ENCODE measurements at regions not wholly inside any gene's neighbourhood (a gene's known extent, or its start where the extent isn't known, plus 50 kb on each side); places are given as distances from the start of the nearest gene placed in this dataset.
A peak's percentile ranks its signal among the peaks of the same experiment; 100 is the strongest.

DNA sequence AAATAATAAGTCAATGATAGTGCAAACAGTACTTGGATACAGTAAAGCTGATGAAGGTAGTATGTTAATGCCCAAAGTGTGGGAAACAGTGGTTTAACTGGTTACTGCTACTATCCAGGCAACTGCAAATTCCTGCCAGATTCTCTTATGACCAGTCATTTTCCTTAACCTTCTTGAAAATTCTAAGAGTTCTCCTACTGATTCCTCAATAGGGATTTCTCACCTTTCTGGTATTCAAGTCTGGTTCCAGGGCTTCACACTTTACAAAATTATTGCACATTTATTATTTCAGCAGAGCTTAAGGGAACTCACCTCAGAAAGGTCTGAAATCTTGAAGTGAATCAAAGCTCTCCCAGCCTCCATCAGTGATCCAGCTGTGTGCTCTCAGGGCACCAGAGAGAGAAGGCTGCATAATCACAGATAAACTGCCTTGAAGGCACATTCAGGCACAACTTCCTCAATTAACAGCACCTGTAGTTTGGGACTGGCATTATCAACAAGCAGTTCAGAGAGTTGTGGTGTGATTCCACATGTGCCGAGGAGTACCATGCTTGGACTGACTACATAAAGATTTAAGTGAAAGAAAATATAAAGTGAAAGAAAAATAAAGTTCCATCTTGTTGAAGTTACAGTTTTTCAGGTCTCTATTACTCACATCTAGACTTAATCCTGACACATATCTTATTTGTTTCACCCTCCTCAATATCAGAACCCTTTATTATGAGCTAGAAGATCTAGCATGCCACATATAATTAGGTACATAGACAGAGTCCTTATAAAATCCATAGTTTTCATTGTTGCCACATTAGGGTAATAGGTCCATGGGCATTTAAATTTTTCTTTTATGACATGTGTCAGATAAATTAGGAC is 59.5 kb upstream of the TIPARP start:
- dilution Hi-C loops (cut with MboI; ENCODE audit: extremely low pct_ligation_motif_present, low sequenced_read_pairs): no loop called here
- Histone ChIP-seq H3K27ac (ENCODE audit: control insufficient read depth, insufficient read depth, low read length) (peak overlapping the region; percentile 10), H3K4me2 (ENCODE audit: control insufficient read depth, extremely low read depth, insufficient read depth, low read depth, low read length) (peak overlapping the region; percentile 36), H2AFZ (ENCODE audit: control insufficient read depth, low read length) (peak overlapping the region; percentile 14), H3K4me1 (ENCODE audit: control insufficient read depth, extremely low read depth, insufficient read depth, low read length) (peaks cover 42% of the 10 kb centered on the region), H3K9me3 (ENCODE audit: control insufficient read depth, low read depth, low read length) (no peaks in the 10 kb centered on the region), H3K36me3 (ENCODE audit: control insufficient read depth in 2 of 2, extremely low read depth in 1 of 2, insufficient read depth in 2 of 2, low read length in 2 of 2) (no peaks in the 10 kb centered on the region), H3K9ac (ENCODE audit: control insufficient read depth, extremely low read depth, insufficient read depth, low read length) (no peak overlapping the region), H3K9me1 (ENCODE audit: control insufficient read depth, extremely low read depth, insufficient read depth, low read length) (no peaks in the 10 kb centered on the region), H3K79me2 (ENCODE audit: control insufficient read depth, insufficient read depth, low read length) (no peaks in the 10 kb centered on the region), H3K27me3 (ENCODE audit: control insufficient read depth, extremely low read depth, insufficient read depth, low read length) (no peaks in the 10 kb centered on the region), H3K4me3 (ENCODE audit: control insufficient read depth in 2 of 3, extremely low read depth in 1 of 3, insufficient read depth in 2 of 3, low read depth in 1 of 3, low read length in 3 of 3) (no peak overlapping the region), H4K20me1 (ENCODE audit: control insufficient read depth, extremely low read depth, insufficient read depth, low read length) (no peaks in the 10 kb centered on the region)
- DNase-seq (ENCODE audit: low read depth, low spot score) (no peak), FAIRE-seq (peak; percentile 71)
- TF ChIP-seq, protein P1, sequence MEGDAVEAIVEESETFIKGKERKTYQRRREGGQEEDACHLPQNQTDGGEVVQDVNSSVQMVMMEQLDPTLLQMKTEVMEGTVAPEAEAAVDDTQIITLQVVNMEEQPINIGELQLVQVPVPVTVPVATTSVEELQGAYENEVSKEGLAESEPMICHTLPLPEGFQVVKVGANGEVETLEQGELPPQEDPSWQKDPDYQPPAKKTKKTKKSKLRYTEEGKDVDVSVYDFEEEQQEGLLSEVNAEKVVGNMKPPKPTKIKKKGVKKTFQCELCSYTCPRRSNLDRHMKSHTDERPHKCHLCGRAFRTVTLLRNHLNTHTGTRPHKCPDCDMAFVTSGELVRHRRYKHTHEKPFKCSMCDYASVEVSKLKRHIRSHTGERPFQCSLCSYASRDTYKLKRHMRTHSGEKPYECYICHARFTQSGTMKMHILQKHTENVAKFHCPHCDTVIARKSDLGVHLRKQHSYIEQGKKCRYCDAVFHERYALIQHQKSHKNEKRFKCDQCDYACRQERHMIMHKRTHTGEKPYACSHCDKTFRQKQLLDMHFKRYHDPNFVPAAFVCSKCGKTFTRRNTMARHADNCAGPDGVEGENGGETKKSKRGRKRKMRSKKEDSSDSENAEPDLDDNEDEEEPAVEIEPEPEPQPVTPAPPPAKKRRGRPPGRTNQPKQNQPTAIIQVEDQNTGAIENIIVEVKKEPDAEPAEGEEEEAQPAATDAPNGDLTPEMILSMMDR (optimal IDR thresholded peaks at IDR 0.05 in 1 of 3, IDR thresholded peaks at IDR 0.05 in 1 of 3, conservative IDR thresholded peaks at IDR 0.05 in 1 of 3; ENCODE audit: extremely low read depth in 1 of 3, insufficient read depth in 2 of 3, low read length in 3 of 3): no peak
- TF ChIP-seq EZH2 (IDR thresholded peaks at IDR 0.05; ENCODE audit: low read length): no peak

DNA sequence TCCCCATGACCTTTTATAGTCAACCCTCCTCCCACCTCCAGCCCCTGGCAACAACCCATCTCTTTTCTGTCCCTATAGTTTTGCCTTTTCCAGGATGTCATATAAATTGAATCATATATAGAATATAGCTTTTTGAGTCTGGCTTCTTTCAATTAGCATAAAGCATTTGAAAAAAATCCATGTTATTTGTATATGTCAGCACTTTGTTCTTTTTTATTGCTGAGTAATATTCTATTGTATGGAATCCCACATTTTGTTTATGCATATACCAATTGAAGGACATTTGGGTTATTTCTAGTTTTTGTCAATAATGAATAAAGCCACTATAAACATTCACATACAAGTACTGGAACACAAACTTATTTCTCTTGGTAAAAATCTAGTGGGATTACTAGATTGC is 58.0 kb upstream of the SSR3 start:
- no peak overlapping the region for H3K9ac ChIP-seq (ENCODE audit: control insufficient read depth, extremely low read depth, insufficient read depth, low read length)
- H2AFZ ChIP-seq (ENCODE audit: control insufficient read depth, low read length): no peak overlapping the region
- H3K27ac ChIP-seq (ENCODE audit: control insufficient read depth, insufficient read depth, low read length): no peak overlapping the region
- dilution Hi-C loops (cut with MboI; ENCODE audit: extremely low pct_ligation_motif_present, low sequenced_read_pairs): no loop called here
- no peaks in the 10 kb centered on the region for H3K27me3 ChIP-seq (ENCODE audit: control insufficient read depth, extremely low read depth, insufficient read depth, low read length)
- H3K36me3 ChIP-seq (ENCODE audit: control insufficient read depth in 2 of 2, extremely low read depth in 1 of 2, insufficient read depth in 2 of 2, low read length in 2 of 2): no peaks in the 10 kb centered on the region
- no peaks in the 10 kb centered on the region for H3K79me2 ChIP-seq (ENCODE audit: control insufficient read depth, insufficient read depth, low read length)
- no peak for DNase-seq (ENCODE audit: low read depth, low spot score)
- no peaks in the 10 kb centered on the region for H4K20me1 ChIP-seq (ENCODE audit: control insufficient read depth, extremely low read depth, insufficient read depth, low read length)
- no peak for FAIRE-seq
- H3K9me1 ChIP-seq (ENCODE audit: control insufficient read depth, extremely low read depth, insufficient read depth, low read length): no peaks in the 10 kb centered on the region
- peaks cover 35% of the 10 kb centered on the region for H3K4me1 ChIP-seq (ENCODE audit: control insufficient read depth, extremely low read depth, insufficient read depth, low read length)
- H3K4me3 ChIP-seq (ENCODE audit: control insufficient read depth in 2 of 3, extremely low read depth in 1 of 3, insufficient read depth in 2 of 3, low read depth in 1 of 3, low read length in 3 of 3): no peak overlapping the region
- H3K4me2 ChIP-seq (ENCODE audit: control insufficient read depth, extremely low read depth, insufficient read depth, low read depth, low read length): no peak overlapping the region
- no peaks in the 10 kb centered on the region for H3K9me3 ChIP-seq (ENCODE audit: control insufficient read depth, low read depth, low read length)
- no peak for TF ChIP-seq EZH2 (IDR thresholded peaks at IDR 0.05; ENCODE audit: low read length)
- TF ChIP-seq, protein P1 (optimal IDR thresholded peaks at IDR 0.05 in 1 of 3, IDR thresholded peaks at IDR 0.05 in 1 of 3, conservative IDR thresholded peaks at IDR 0.05 in 1 of 3; ENCODE audit: extremely low read depth in 1 of 3, insufficient read depth in 2 of 3, low read length in 3 of 3): no peak
